Hepatocyte (in vitro differentiated cells): ENCODE measurements at regions not wholly inside any gene's neighbourhood (a gene's known extent, or its start where the extent isn't known, plus 50 kb on each side); places are given as distances from the start of the nearest gene placed in this dataset.
"Not testable (repeated sequence)": the region's sequence is repeated elsewhere in the genome, so short reads cannot be mapped to it uniquely, and the experiment has no call there.

ENCODE experiments used
- DNase-seq: peaks from one replicate; pipeline ENCODE4 v3.0.0-alpha.2; 2016; ENCODE audit warnings: low spot score
- H2AFZ ChIP-seq: fragments of 200-600 bp; sonication (generic); 2 replicates; pipeline ENCODE4 v1.6.0; 2016; ENCODE audit warnings: antibody characterized with exemption, mild to moderate bottlenecking
- H3K27ac ChIP-seq: fragments of 200-600 bp; sonication (generic); 2 replicates; pipeline ENCODE4 v1.5.1; 2016; ENCODE audit warnings: mild to moderate bottlenecking
- H3K27me3 ChIP-seq: fragments of 200-600 bp; sonication (generic); 2 replicates; pipeline ENCODE4 v1.6.1; 2016
- H3K36me3 ChIP-seq: fragments of 200-600 bp; sonication (generic); replicated peaks from 2 replicates; pipeline ENCODE4 v1.5.1; 2016; ENCODE audit warnings: low read depth; ENCODE audit not compliant: insufficient read depth
- H3K4me1 ChIP-seq: fragments of 200-600 bp; sonication (generic); 2 replicates; pipeline ENCODE4 v1.5.1; 2016; ENCODE audit warnings: mild to moderate bottlenecking, moderate library complexity; ENCODE audit not compliant: insufficient read depth
- H3K4me2 ChIP-seq: fragments of 200-600 bp; sonication (generic); 2 replicates; pipeline ENCODE4 v1.6.0; 2016
- H3K4me3 ChIP-seq: fragments of 200-600 bp; sonication (generic); 2 replicates; pipeline ENCODE4 v1.5.1; 2016; ENCODE audit warnings: mild to moderate bottlenecking
- H3K79me2 ChIP-seq: fragments of 200-600 bp; sonication (generic); 2 replicates; pipeline ENCODE4 v1.6.0; 2017; ENCODE audit warnings: mild to moderate bottlenecking
- H3K9me2 ChIP-seq: fragments of 200-600 bp; sonication (generic); replicated peaks from 2 replicates; pipeline ENCODE4 v1.6.0; 2017; ENCODE audit warnings: mild to moderate bottlenecking; ENCODE audit not compliant: insufficient read depth
- H3K9me3 ChIP-seq: fragments of 200-600 bp; sonication (generic); 2 replicates; pipeline ENCODE4 v1.5.1; 2016; ENCODE audit warnings: low read depth, mild to moderate bottlenecking
- H4K20me1 ChIP-seq: fragments of 200-600 bp; sonication (generic); 2 replicates; pipeline ENCODE4 v1.6.0; 2016; ENCODE audit warnings: mild to moderate bottlenecking; ENCODE audit not compliant: insufficient read depth, poor library complexity, severe bottlenecking
- EZH2 ChIP-seq: fragments of 200-600 bp; sonication (generic); IDR thresholded peaks from 2 replicates; pipeline ENCODE4 v1.6.1; 2016; ENCODE audit warnings: antibody characterized with exemption, mild to moderate bottlenecking, borderline replicate concordance
- EZH2phosphoT487 ChIP-seq: fragments of 200-600 bp; sonication (generic); IDR thresholded peaks from one replicate; pipeline ENCODE4 v1.6.1; 2018; ENCODE audit warnings: antibody characterized with exemption, mild to moderate bottlenecking, low read depth, moderate library complexity; ENCODE audit not compliant: unreplicated experiment, severe bottlenecking
- WGBS: methylation state at CpG from one replicate; pipeline ENCODE4 v1.1.6; 2016; ENCODE audit warnings: low lambda C conversion rate; ENCODE audit errors: missing lambda C conversion rate; 5-methylcytosine and 5-hydroxymethylcytosine counted together
- TF ChIP-seq, protein P1 (sequence below): fragments of 200-600 bp; sonication (generic); IDR thresholded peaks from 2 replicates; pipeline ENCODE4 v1.5.1; 2016; ENCODE audit warnings: antibody characterized with exemption, mild to moderate bottlenecking; ENCODE audit not compliant: poor library complexity

DNA sequence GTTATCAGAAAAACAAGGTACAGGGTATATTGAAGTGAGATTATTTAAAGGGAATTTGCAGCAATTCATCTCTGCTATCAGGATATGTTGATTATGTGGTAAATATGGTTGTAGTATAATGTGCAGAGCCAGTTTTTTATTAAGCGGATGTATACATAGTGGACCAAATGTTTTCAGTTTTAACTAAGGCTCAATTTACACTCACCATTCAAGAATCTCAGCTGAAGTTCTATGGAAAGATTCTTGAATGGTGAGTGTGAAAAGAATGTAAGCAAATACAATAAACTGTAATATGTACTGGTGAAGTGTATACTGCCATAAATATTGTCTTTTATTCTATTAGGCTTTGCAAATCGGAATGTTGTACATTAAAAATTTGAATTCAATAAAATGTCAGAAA is 895.9 kb upstream of the CDH10 start:
- 84% methylated on average over 2 of the region's 2 CpGs for WGBS

DNA sequence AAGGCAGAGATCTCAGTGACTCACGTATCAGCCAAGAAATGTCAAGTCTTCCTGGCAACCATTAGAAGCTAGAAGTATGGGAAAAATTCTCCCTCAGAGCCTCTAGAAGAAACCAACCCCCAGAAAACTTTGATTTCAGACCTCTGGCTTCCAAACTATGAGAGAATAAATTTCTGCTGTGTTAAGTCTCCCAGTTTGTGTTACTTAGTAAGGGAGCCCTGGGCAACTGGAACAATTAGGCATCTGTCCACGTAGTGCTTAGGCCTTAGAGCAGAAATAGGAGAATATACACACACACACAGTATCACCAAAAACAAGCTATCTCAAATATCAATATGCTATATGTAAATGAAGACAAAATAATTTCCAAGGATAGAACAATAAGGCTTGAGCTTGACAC is 894.8 kb upstream of the CDH10 start:
- Histone ChIP-seq H3K4me2 (no peak overlapping the region), H3K4me3 (no peak overlapping the region), H3K79me2 (no peaks in the 10 kb centered on the region), H3K4me1 (no peaks in the 10 kb centered on the region), H3K36me3 (no peaks in the 10 kb centered on the region), H3K27me3 (no peaks in the 10 kb centered on the region), H3K9me3 (no peaks in the 10 kb centered on the region), H4K20me1 (no peaks in the 10 kb centered on the region), H3K9me2 (no peaks in the 10 kb centered on the region), H3K27ac (no peak overlapping the region), H2AFZ (no peak overlapping the region)
- no peak for DNase-seq
- TF ChIP-seq EZH2phosphoT487 (no peak), EZH2 (no peak)
- TF ChIP-seq, protein P1, sequence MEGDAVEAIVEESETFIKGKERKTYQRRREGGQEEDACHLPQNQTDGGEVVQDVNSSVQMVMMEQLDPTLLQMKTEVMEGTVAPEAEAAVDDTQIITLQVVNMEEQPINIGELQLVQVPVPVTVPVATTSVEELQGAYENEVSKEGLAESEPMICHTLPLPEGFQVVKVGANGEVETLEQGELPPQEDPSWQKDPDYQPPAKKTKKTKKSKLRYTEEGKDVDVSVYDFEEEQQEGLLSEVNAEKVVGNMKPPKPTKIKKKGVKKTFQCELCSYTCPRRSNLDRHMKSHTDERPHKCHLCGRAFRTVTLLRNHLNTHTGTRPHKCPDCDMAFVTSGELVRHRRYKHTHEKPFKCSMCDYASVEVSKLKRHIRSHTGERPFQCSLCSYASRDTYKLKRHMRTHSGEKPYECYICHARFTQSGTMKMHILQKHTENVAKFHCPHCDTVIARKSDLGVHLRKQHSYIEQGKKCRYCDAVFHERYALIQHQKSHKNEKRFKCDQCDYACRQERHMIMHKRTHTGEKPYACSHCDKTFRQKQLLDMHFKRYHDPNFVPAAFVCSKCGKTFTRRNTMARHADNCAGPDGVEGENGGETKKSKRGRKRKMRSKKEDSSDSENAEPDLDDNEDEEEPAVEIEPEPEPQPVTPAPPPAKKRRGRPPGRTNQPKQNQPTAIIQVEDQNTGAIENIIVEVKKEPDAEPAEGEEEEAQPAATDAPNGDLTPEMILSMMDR: no peak
- 80% methylated on average over 2 of the region's 2 CpGs for WGBS

More for the DNA sequence above, 895.9 kb upstream of the CDH10 start:
- no peak overlapping the region for H3K4me2 ChIP-seq
- TF ChIP-seq EZH2: no peak
- no peak for TF ChIP-seq EZH2phosphoT487
- TF ChIP-seq, protein P1: no peak
- no peaks in the 10 kb centered on the region for H3K4me1 ChIP-seq
- no peaks in the 10 kb centered on the region for H3K36me3 ChIP-seq
- no peak for DNase-seq
- H3K79me2 ChIP-seq: no peaks in the 10 kb centered on the region
- H3K9me3 ChIP-seq: no peaks in the 10 kb centered on the region
- H3K9me2 ChIP-seq: no peaks in the 10 kb centered on the region
- no peaks in the 10 kb centered on the region for H3K27me3 ChIP-seq
- no peak overlapping the region for H3K27ac ChIP-seq
- H4K20me1 ChIP-seq: no peaks in the 10 kb centered on the region
- no peak overlapping the region for H2AFZ ChIP-seq
- no peak overlapping the region for H3K4me3 ChIP-seq

DNA sequence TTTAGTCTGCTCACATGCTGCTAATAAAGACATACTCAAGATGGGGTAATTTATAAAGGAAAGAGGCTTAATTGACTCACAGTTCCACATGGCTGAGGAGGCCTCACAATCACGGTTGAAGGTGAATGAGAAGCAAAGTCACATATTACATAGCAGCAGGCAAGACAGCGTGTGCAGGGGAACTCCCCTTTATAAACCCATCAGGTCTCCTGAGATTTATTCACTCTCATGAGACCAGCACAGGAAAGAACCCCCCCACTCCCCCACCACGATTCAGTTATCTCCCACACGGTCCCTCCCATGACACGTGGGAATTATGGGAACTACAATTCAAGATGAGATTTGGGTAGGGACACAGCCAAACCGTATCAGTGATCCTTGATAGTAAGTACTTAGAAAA is 891.7 kb upstream of the CDH10 start:
- H3K9me3 ChIP-seq, DNase-seq, H3K4me2 ChIP-seq, H3K9me2 ChIP-seq, H3K79me2 ChIP-seq, H3K27me3 ChIP-seq, H3K4me1 ChIP-seq, H4K20me1 ChIP-seq, H3K27ac ChIP-seq, H3K4me3 ChIP-seq, H3K36me3 ChIP-seq, H2AFZ ChIP-seq: not testable (repeated sequence)
- WGBS: 88% methylated on average over 6 of the region's 6 CpGs

DNA sequence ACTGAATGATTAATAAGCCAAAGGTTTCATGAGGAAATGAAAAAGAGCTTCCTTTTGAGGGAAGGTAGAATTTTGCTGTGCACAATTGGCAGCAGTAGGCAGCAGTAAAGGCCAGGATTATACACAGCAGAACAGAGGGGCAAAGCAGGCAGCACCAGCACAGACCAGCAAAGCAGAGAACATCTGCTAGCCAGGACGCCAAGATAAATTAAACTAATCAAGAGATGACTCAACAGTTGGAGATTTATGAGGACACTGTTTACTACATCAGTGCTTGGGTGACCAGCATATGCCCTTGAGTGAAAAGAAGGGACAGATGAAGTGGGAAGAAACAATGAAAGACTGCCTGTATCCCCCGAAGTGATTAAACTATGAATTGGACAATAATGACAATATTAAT is 871.4 kb upstream of the CDH10 start:
- Histone ChIP-seq H3K4me3 (no peak overlapping the region), H3K9me3 (no peaks in the 10 kb centered on the region), H3K36me3 (no peaks in the 10 kb centered on the region), H3K27me3 (no peaks in the 10 kb centered on the region), H3K4me1 (no peaks in the 10 kb centered on the region), H3K27ac (no peak overlapping the region), H3K9me2 (no peaks in the 10 kb centered on the region), H3K79me2 (no peaks in the 10 kb centered on the region), H2AFZ (no peak overlapping the region), H4K20me1 (no peaks in the 10 kb centered on the region), H3K4me2 (no peak overlapping the region)
- DNase-seq: no peak
- 48% methylated on average over 2 of the region's 2 CpGs for WGBS
- TF ChIP-seq EZH2 (no peak), EZH2phosphoT487 (no peak)
- TF ChIP-seq, protein P1: no peak
